AML-193 (cell line): ENCODE measurements at regions not wholly inside any gene's neighbourhood (a gene's known extent, or its start where the extent isn't known, plus 50 kb on each side); places are given as distances from the start of the nearest gene placed in this dataset.

ENCODE experiments used
- DNase-seq, 2 experiments: peaks; one replicate each; lab custom pipeline; 2025; lab: John Stamatoyannopoulos, UW

GRCh38 chr21:37967036-37967435 lies 50.8 kb upstream of the KCNJ6 start:
- no peak for DNase-seq

GRCh38 chr21:37968744-37969143 lies 52.5 kb upstream of the KCNJ6 start:
- DNase-seq = no peak

GRCh38 chr21:37970548-37970947 lies 54.3 kb upstream of the KCNJ6 start:
- DNase-seq = no peak

GRCh38 chr21:37971390-37971950 lies 55.2 kb upstream of the KCNJ6 start:
- no peak for DNase-seq

- DNase-seq = no peak
These were observed 57.8 kb upstream of the KCNJ6 start for GRCh38 chr21:37974081-37974480.

- DNase-seq = no peak
These were observed 66.5 kb upstream of the KCNJ6 start for GRCh38 chr21:37982496-37983318.

- DNase-seq = no peak
These were observed 67.3 kb upstream of the KCNJ6 start for GRCh38 chr21:37983336-37984095.

GRCh38 chr21:37984416-37984815 lies 68.2 kb upstream of the KCNJ6 start:
- DNase-seq = no peak

- DNase-seq = no peak
These were observed 69.7 kb upstream of the KCNJ6 start for GRCh38 chr21:37986000-37986399.

- DNase-seq = no peak
These were observed 70.6 kb upstream of the KCNJ6 start for GRCh38 chr21:37986751-37987399.

GRCh38 chr21:37987668-37988067 lies 71.4 kb upstream of the KCNJ6 start:
- no peak for DNase-seq

GRCh38 chr21:37993071-37993470 lies 76.8 kb upstream of the KCNJ6 start:
- DNase-seq = no peak

GRCh38 chr21:37994211-37994610 lies 78.0 kb upstream of the KCNJ6 start:
- no peak for DNase-seq

GRCh38 chr21:38012672-38013071 lies 96.4 kb upstream of the KCNJ6 start:
- DNase-seq = no peak

- DNase-seq = no peak
These were observed 97.5 kb upstream of the KCNJ6 start for GRCh38 chr21:38013741-38014140.

- DNase-seq = no peak
These were observed 98.0 kb upstream of the KCNJ6 start for GRCh38 chr21:38014298-38014697.

- DNase-seq = no peak
These were observed 111.7 kb upstream of the KCNJ6 start for GRCh38 chr21:38027901-38028498.

- DNase-seq = no peak
These were observed 116.0 kb upstream of the KCNJ6 start for GRCh38 chr21:38032082-38032801.

- no peak for DNase-seq
These were observed 119.8 kb upstream of the KCNJ6 start for GRCh38 chr21:38036016-38036415.

GRCh38 chr21:38037416-38037815 lies 121.2 kb upstream of the KCNJ6 start:
- no peak for DNase-seq

- no peak for DNase-seq
These were observed 123.1 kb upstream of the KCNJ6 start for GRCh38 chr21:38039369-38039768.
